ENCODE measurements at regions not wholly inside any gene's neighbourhood (a gene's known extent, or its start where the extent isn't known, plus 50 kb on each side); places are given as distances from the start of the nearest gene placed in this dataset.

DNA sequence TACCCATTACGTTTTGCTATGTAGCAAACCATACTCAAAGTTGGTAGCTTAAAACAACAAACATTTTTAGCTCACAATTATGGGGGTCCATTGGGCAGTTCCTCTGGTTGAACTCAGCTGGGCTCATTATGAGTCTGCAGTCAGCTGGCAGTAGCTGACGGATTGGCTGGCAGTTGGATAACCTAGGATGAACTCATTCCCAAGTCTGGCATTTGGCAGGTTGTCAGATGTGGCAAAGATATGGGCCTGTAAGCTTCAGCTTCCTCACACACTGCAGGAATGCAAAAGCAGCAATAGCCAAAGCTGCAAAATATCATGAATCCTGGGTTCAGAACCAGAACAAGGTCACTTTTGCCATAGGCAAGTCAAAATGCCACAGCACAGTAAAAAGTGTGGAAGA, 412.2 kb upstream of the SORCS1 start:
- TF ChIP-seq CTCF (conservative IDR thresholded peaks at IDR 0.05; ENCODE audit: low read length): no peak
- no peak for TF ChIP-seq EZH2phosphoT487 (IDR thresholded peaks at IDR 0.05; ENCODE audit: borderline replicate concordance)

Measured in Loucy (cell line).